ENCODE measurements at regions not wholly inside any gene's neighbourhood (a gene's known extent, or its start where the extent isn't known, plus 50 kb on each side); places are given as distances from the start of the nearest gene placed in this dataset.

GRCh38 chr7:46317256-46317655 is 396.2 kb upstream of the IGFBP3 start:
- TF ChIP-seq CTCF (IDR thresholded peaks at IDR 0.05): no peak
- no peak for TF ChIP-seq POLR2A (IDR thresholded peaks at IDR 0.05)
- Histone ChIP-seq H3K36me3 (ENCODE audit: low read depth, missing control alignments) (no peaks in the 10 kb centered on the region), H3K27ac (no peak overlapping the region), H3K27me3 (no peaks in the 10 kb centered on the region), H3K9me3 (no peaks in the 10 kb centered on the region), H3K4me3 (no peak overlapping the region), H3K4me1 (no peaks in the 10 kb centered on the region)
- intact Hi-C loops (cut with DNase I; ENCODE audit: low total_unique reads): no loop called here
- no peak for DNase-seq
- WGBS, 2 donors: 85 to 91% methylated on average over 6 of the region's 6 CpGs

GRCh38 chr7:46315891-46316290 is 394.8 kb upstream of the IGFBP3 start:
- TF ChIP-seq CTCF (IDR thresholded peaks at IDR 0.05) (no peak), POLR2A (IDR thresholded peaks at IDR 0.05) (no peak)
- Histone ChIP-seq H3K36me3 (ENCODE audit: low read depth, missing control alignments) (no peaks in the 10 kb centered on the region), H3K4me3 (no peak overlapping the region), H3K27me3 (no peaks in the 10 kb centered on the region), H3K27ac (no peak overlapping the region), H3K9me3 (no peaks in the 10 kb centered on the region), H3K4me1 (no peaks in the 10 kb centered on the region)
- intact Hi-C loops (cut with DNase I; ENCODE audit: low total_unique reads): no loop called here
- WGBS, 2 donors: 86 to 91% methylated on average over 5 of the region's 5 CpGs
- no peak for DNase-seq

GRCh38 chr7:46301677-46302076 is 380.6 kb upstream of the IGFBP3 start:
- no peaks in the 10 kb centered on the region for H3K4me1 ChIP-seq
- no peak for TF ChIP-seq CTCF (IDR thresholded peaks at IDR 0.05)
- TF ChIP-seq POLR2A (IDR thresholded peaks at IDR 0.05): no peak
- no peaks in the 10 kb centered on the region for H3K27me3 ChIP-seq
- 87 to 96% methylated on average over 1 of the region's 1 CpG for WGBS, 2 donors
- H3K27ac ChIP-seq: no peak overlapping the region
- DNase-seq: no peak
- no peak overlapping the region for H3K4me3 ChIP-seq
- H3K36me3 ChIP-seq (ENCODE audit: low read depth, missing control alignments): no peaks in the 10 kb centered on the region
- intact Hi-C loops (cut with DNase I; ENCODE audit: low total_unique reads): no loop called here
- H3K9me3 ChIP-seq: no peaks in the 10 kb centered on the region

DNA sequence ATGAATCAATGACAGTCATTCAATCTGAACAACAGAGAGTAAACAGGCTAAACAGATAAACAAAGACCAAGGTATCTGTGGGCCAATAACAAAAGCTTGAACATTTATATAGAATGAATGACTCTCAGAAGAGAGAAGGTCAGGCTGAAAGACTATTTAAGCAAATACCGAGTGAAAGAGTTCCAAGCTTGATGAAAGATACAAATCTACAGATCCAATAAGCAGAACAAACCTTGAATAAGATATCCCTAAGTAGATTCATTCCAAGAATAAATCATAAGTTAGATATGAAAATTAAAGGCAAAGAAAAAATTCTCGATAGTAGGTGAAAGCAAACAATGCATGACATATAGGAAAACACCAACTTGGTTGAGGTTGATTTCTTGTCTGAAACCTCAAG is 376.4 kb upstream of the IGFBP3 start:
- Histone ChIP-seq H3K4me1 (no peaks in the 10 kb centered on the region), H3K27ac (no peak overlapping the region), H3K36me3 (ENCODE audit: low read depth, missing control alignments) (no peaks in the 10 kb centered on the region), H3K27me3 (no peaks in the 10 kb centered on the region), H3K4me3 (no peak overlapping the region), H3K9me3 (no peaks in the 10 kb centered on the region)
- TF ChIP-seq CTCF (IDR thresholded peaks at IDR 0.05) (no peak), POLR2A (IDR thresholded peaks at IDR 0.05) (no peak)
- 91 to 94% methylated on average over 2 of the region's 2 CpGs for WGBS, 2 donors
- intact Hi-C loops (cut with DNase I; ENCODE audit: low total_unique reads): no loop called here
- DNase-seq: no peak

DNA sequence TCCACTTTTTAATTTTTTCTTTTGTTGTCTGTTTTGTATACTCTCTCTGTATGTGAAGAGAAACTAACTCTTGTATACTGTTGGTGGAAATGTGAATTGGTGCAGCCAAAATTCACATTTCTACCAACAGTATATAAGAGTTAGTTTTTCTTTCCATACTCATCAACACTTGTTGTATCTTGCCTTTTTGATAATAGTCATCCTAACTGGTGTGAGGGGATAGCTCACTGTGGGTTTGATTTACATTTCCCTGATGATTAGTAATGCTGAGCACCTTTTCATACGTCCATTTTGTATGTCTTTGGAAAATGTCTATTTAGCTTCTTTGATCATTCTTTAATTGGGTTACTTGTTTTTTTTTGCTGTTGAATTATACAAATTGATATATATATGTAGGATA is 375.5 kb upstream of the IGFBP3 start:
- no peak for TF ChIP-seq CTCF (IDR thresholded peaks at IDR 0.05)
- TF ChIP-seq POLR2A (IDR thresholded peaks at IDR 0.05): no peak
- no peak for DNase-seq
- WGBS, 2 donors: 94 to 96% methylated on average over 1 of the region's 1 CpG
- Histone ChIP-seq H3K9me3 (no peaks in the 10 kb centered on the region), H3K36me3 (ENCODE audit: low read depth, missing control alignments) (no peaks in the 10 kb centered on the region), H3K27ac (no peak overlapping the region), H3K4me1 (peaks cover 3% of the 10 kb centered on the region), H3K4me3 (no peak overlapping the region), H3K27me3 (no peaks in the 10 kb centered on the region)
- intact Hi-C loops (cut with DNase I; ENCODE audit: low total_unique reads): no loop called here
